MCF 10A (cell line): ENCODE measurements at regions not wholly inside any gene's neighbourhood (a gene's known extent, or its start where the extent isn't known, plus 50 kb on each side); places are given as distances from the start of the nearest gene placed in this dataset.

Experiments used
- BruUV-seq: library from RNA; stranded (reverse); fragments of 400-500 nt; replicated peaks from 2 replicates; lab custom pipeline; 2021; lab: Mats Ljungman, UMichigan
- CTCF ChIA-PET: fragments of 300-600 bp; sonication (Branson Sonifier 250); formaldehyde crosslinking; extraction: SDS; loops from one replicate; lab custom pipeline; 2021; ENCODE audit warnings: antibody characterized with exemption, inconsistent platforms; lab: Yijun Ruan, JAX
- POLR2A ChIA-PET: fragments of 300-600, 350-650 bp; sonication (Branson Sonifier 250); formaldehyde crosslinking; extraction: SDS; loops from one replicate; lab custom pipeline; 2020; ENCODE audit warnings: antibody characterized with exemption, inconsistent platforms; lab: Yijun Ruan, JAX
- DNase-seq: peaks from one replicate; pipeline ENCODE4 v3.0.0-alpha.2; 2018; ENCODE audit not compliant: unreplicated experiment
- H3K27ac Mint-ChIP-seq: one replicate; pipeline ENCODE4 v1.8.0; 2022; ENCODE audit warnings: mild to moderate bottlenecking, low read depth, mixed read lengths; ENCODE audit not compliant: unreplicated experiment
- H3K27me3 Mint-ChIP-seq: one replicate; pipeline ENCODE4 v1.8.0; 2022; ENCODE audit warnings: mixed read lengths; ENCODE audit not compliant: insufficient read depth, unreplicated experiment
- H3K36me3 Mint-ChIP-seq: one replicate; pipeline ENCODE4 v1.8.0; 2022; ENCODE audit warnings: mild to moderate bottlenecking, moderate library complexity, mixed read lengths; ENCODE audit not compliant: insufficient read depth, unreplicated experiment
- H3K4me1 Mint-ChIP-seq: one replicate; pipeline ENCODE4 v1.8.0; 2022; ENCODE audit warnings: mixed read lengths; ENCODE audit not compliant: insufficient read depth, unreplicated experiment
- H3K4me3 Mint-ChIP-seq: one replicate; pipeline ENCODE4 v1.8.0; 2022; ENCODE audit warnings: mild to moderate bottlenecking, moderate library complexity, mixed read lengths; ENCODE audit not compliant: unreplicated experiment
- H3K9me3 Mint-ChIP-seq: one replicate; pipeline ENCODE4 v1.8.0; 2022; ENCODE audit warnings: mixed read lengths; ENCODE audit not compliant: unreplicated experiment
- intact Hi-C: fragments of 100-400 bp; cut with micrococcal nuclease; formaldehyde crosslinking; loops from 2 replicates; pipeline ENCODE4 v1.14.1; 2022
- TF ChIP-seq, protein P1 (sequence below): fragments of 200-600 bp; IDR thresholded peaks from one replicate; pipeline ENCODE4 v1.8.0; 2022; ENCODE audit warnings: antibody characterized with exemption, mild to moderate bottlenecking; ENCODE audit not compliant: unreplicated experiment

- DNase-seq: no peak
- Mint-ChIP-seq H3K36me3 (peaks cover 5% of the 10 kb centered on the region), H3K27me3 (peaks cover 7% of the 10 kb centered on the region), H3K27ac (no peak overlapping the region), H3K4me3 (no peak overlapping the region), H3K9me3 (peaks cover 5% of the 10 kb centered on the region), H3K4me1 (peaks cover 14% of the 10 kb centered on the region)
- intact Hi-C loops: no loop called here
- ChIA-PET POLR2A (no interaction called here), CTCF (interaction anchor here (0.8 to 2.6 kb wide), 7 partner anchors 8 to 56 kb away, joined by 3 to 11 read pairs (median 5); no protein-coding TSS in a partner anchor)
- no TSS peak for BruUV-seq
- TF ChIP-seq, protein P1, sequence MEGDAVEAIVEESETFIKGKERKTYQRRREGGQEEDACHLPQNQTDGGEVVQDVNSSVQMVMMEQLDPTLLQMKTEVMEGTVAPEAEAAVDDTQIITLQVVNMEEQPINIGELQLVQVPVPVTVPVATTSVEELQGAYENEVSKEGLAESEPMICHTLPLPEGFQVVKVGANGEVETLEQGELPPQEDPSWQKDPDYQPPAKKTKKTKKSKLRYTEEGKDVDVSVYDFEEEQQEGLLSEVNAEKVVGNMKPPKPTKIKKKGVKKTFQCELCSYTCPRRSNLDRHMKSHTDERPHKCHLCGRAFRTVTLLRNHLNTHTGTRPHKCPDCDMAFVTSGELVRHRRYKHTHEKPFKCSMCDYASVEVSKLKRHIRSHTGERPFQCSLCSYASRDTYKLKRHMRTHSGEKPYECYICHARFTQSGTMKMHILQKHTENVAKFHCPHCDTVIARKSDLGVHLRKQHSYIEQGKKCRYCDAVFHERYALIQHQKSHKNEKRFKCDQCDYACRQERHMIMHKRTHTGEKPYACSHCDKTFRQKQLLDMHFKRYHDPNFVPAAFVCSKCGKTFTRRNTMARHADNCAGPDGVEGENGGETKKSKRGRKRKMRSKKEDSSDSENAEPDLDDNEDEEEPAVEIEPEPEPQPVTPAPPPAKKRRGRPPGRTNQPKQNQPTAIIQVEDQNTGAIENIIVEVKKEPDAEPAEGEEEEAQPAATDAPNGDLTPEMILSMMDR: no peak
Observed at GRCh38 chr7:142440906-142441411, 183.1 kb upstream of the PRSS58 start.

- no TSS peak for BruUV-seq
- Mint-ChIP-seq H3K27ac (no peak overlapping the region), H3K4me1 (peaks cover 14% of the 10 kb centered on the region), H3K27me3 (peaks cover 13% of the 10 kb centered on the region), H3K9me3 (peaks cover 9% of the 10 kb centered on the region), H3K4me3 (no peak overlapping the region), H3K36me3 (peaks cover 7% of the 10 kb centered on the region)
- intact Hi-C loops: no loop called here
- TF ChIP-seq, protein P1: no peak
- CTCF ChIA-PET: interaction anchor here (0.8 to 2.6 kb wide), 10 partner anchors 9 to 382 kb away, joined by 3 to 11 read pairs (median 4); no protein-coding TSS in a partner anchor
- POLR2A ChIA-PET: no interaction called here
- DNase-seq: peak; percentile 56
Observed at GRCh38 chr7:142440219-142440905, 182.5 kb upstream of the PRSS58 start.

- no peak overlapping the region for H3K27ac Mint-ChIP-seq
- TF ChIP-seq, protein P1: no peak
- no peak for DNase-seq
- no peak overlapping the region for H3K4me3 Mint-ChIP-seq
- H3K9me3 Mint-ChIP-seq: peaks cover 9% of the 10 kb centered on the region
- intact Hi-C loops: no loop called here
- CTCF ChIA-PET: interaction anchor here (0.6 to 2.6 kb wide), 13 partner anchors 9 to 1533 kb away, joined by 3 to 11 read pairs (median 4); no protein-coding TSS in a partner anchor
- H3K36me3 Mint-ChIP-seq: peaks cover 7% of the 10 kb centered on the region
- peaks cover 14% of the 10 kb centered on the region for H3K4me1 Mint-ChIP-seq
- H3K27me3 Mint-ChIP-seq: peaks cover 13% of the 10 kb centered on the region
- POLR2A ChIA-PET: interaction anchor here (0.6 kb wide), 1 partner anchor 8 kb away, joined by 3 read pairs; no protein-coding TSS in a partner anchor
- no TSS peak for BruUV-seq
Observed at GRCh38 chr7:142439739-142440138, 181.9 kb upstream of the PRSS58 start.

GRCh38 chr7:142438923-142439515 is 181.2 kb upstream of the PRSS58 start:
- Mint-ChIP-seq H3K4me1 (peaks cover 14% of the 10 kb centered on the region), H3K36me3 (peaks cover 7% of the 10 kb centered on the region), H3K4me3 (no peak overlapping the region), H3K27ac (no peak overlapping the region), H3K9me3 (peaks cover 9% of the 10 kb centered on the region), H3K27me3 (peaks cover 13% of the 10 kb centered on the region)
- no peak for DNase-seq
- ChIA-PET POLR2A (interaction anchor here (0.6 kb wide), 1 partner anchor 8 kb away, joined by 3 read pairs; no protein-coding TSS in a partner anchor), CTCF (interaction anchor here (0.5 to 1.6 kb wide), 9 partner anchors 16 to 1533 kb away, joined by 3 to 9 read pairs (median 3); no protein-coding TSS in a partner anchor)
- TF ChIP-seq, protein P1: no peak
- BruUV-seq: no TSS peak
- intact Hi-C loops: no loop called here
